Spleen (tissue), 11 donors: ENCODE measurements at regions not wholly inside any gene's neighbourhood (a gene's known extent, or its start where the extent isn't known, plus 50 kb on each side); places are given as distances from the start of the nearest gene placed in this dataset.

Experiments used
- DNase-seq: peaks from one replicate; pipeline ENCODE4 v3.0.0-alpha.2; 2020
- H3K27ac ChIP-seq, 8 donors: fragments of 200-600 bp; sonication (generic) in 7 of 8; 1 replicate in 4 of 8; 2 replicates in 4 of 8; pipeline versions ENCODE4 v1.5.0 to v1.8.0; 2016 to 2021; ENCODE audit warnings: inconsistent platforms in 4 of 8, mild to moderate bottlenecking in 4 of 8, moderate library complexity in 1 of 8
- H3K27me3 ChIP-seq, 7 donors: fragments of 200-600 bp; sonication (generic) in 6 of 7; replicated peaks in 1 of 7; 1 replicate in 4 of 7; 2 replicates in 3 of 7; pipeline versions ENCODE4 v1.5.0 to v1.8.0; 2016 to 2021; ENCODE audit warnings: inconsistent platforms in 3 of 7, mild to moderate bottlenecking in 1 of 7
- H3K36me3 ChIP-seq, 6 donors: fragments of 200-600 bp; sonication (generic) in 5 of 6; 1 replicate in 4 of 6; 2 replicates in 2 of 6; pipeline versions ENCODE4 v1.5.0 to v1.8.0; 2016 to 2021; ENCODE audit warnings: inconsistent platforms in 2 of 6
- H3K4me1 ChIP-seq, 6 donors: fragments of 200-600 bp; sonication (generic) in 5 of 6; 1 replicate in 3 of 6; 2 replicates in 3 of 6; pipeline versions ENCODE4 v1.5.0 to v1.8.0; 2016 to 2021; ENCODE audit warnings: inconsistent platforms in 3 of 6
- H3K4me3 ChIP-seq, 8 donors: fragments of 200-600 bp; sonication (generic) in 7 of 8; 1 replicate in 4 of 8; 2 replicates in 4 of 8; pipeline versions ENCODE4 v1.5.0 to v1.8.0; 2016 to 2021; ENCODE audit warnings: inconsistent platforms in 4 of 8, mild to moderate bottlenecking in 4 of 8, moderate library complexity in 2 of 8
- H3K9me3 ChIP-seq, 8 donors: fragments of 200-600 bp; sonication (generic) in 7 of 8; 1 replicate in 4 of 8; 2 replicates in 4 of 8; pipeline versions ENCODE4 v1.5.0 to v1.8.0; 2016 to 2021; ENCODE audit warnings: inconsistent platforms in 4 of 8
- CTCF ChIP-seq, 11 experiments: fragments of 200-600 bp in 7 of 11; fragments of 450-650 bp in 4 of 11; sonication (generic) in 4 of 11; IDR thresholded peaks in 8 of 11; conservative IDR thresholded peaks in 3 of 11; 1 replicate in 7 of 11; 2 replicates in 4 of 11; pipeline versions ENCODE4 v1.4.0 to v1.8.0; 2016 to 2021; ENCODE audit warnings: antibody characterized with exemption in 11 of 11, inconsistent platforms in 4 of 11, mild to moderate bottlenecking in 1 of 11
- POLR2A ChIP-seq, 3 donors: fragments of 450-650 bp; IDR thresholded peaks; one replicate each; pipeline ENCODE4 v1.5.1; 2017; ENCODE audit warnings: antibody characterized with exemption in 3 of 3, mild to moderate bottlenecking in 1 of 3
- POLR2AphosphoS5 ChIP-seq, 3 donors: sonication (generic); formaldehyde crosslinking; IDR thresholded peaks; one replicate each; pipeline ENCODE4 v1.5.1; 2017; ENCODE audit warnings: antibody characterized with exemption in 3 of 3
- WGBS, 5 donors: extraction: QIAGEN DNeasy Blood & Tissue Kit in 3 of 5; methylation state at CpG; one replicate each; pipeline versions ENCODE4 v1.1.5 to v1.1.7; 2013 to 2018; 5-methylcytosine and 5-hydroxymethylcytosine counted together
- intact Hi-C: fragments of 100-400 bp; cut with DNase I; formaldehyde crosslinking; loops from one replicate; pipeline ENCODE4 v1.15.0; 2023; ENCODE audit warnings: low total_unique reads
- donor health status: healthy with polysubstance abuse.
- donor health status: DM: no; HTN: no; CAD: no; lungs with moderate emphysema.
- donor health status: DM: no; HTN: no; CAD: no.
- donor health status: Bipolar disorder and iron deficiency.
- donor health status: healthy.
- donor health status: DM: no; HTN: no; CAD: no.
- donor health status: DM: yes; HTN: yes; CAD: no.

GRCh38 chr10:9992661-9993060, 1025.0 kb upstream of the CELF2 start:
- intact Hi-C loops, result no loop called here
- TF ChIP-seq POLR2AphosphoS5 (IDR thresholded peaks at IDR 0.05) (no peak), CTCF (IDR thresholded peaks at IDR 0.05 in 8 of 11, conservative IDR thresholded peaks at IDR 0.05 in 3 of 11) (no peak), POLR2A (IDR thresholded peaks at IDR 0.05) (no peak)
- H3K36me3 ChIP-seq, result no peaks in the 10 kb centered on the region
- 65 to 80% (median 68%) methylated on average over 11 of the region's 11 CpGs for WGBS, 5 donors
- H3K4me3 ChIP-seq, result no peak overlapping the region
- DNase-seq, result no peak
- H3K9me3 ChIP-seq, result no peaks in the 10 kb centered on the region
- no peak overlapping the region for H3K27ac ChIP-seq
- H3K4me1 ChIP-seq, result no peaks in the 10 kb centered on the region
- no peaks in the 10 kb centered on the region for H3K27me3 ChIP-seq

GRCh38 chr10:9994131-9994530, 1023.5 kb upstream of the CELF2 start:
- H3K36me3 ChIP-seq, result no peaks in the 10 kb centered on the region
- no peaks in the 10 kb centered on the region for H3K4me1 ChIP-seq
- TF ChIP-seq CTCF (IDR thresholded peaks at IDR 0.05 in 8 of 11, conservative IDR thresholded peaks at IDR 0.05 in 3 of 11) (no peak), POLR2A (IDR thresholded peaks at IDR 0.05) (no peak), POLR2AphosphoS5 (IDR thresholded peaks at IDR 0.05) (no peak)
- DNase-seq, result no peak
- intact Hi-C loops, result no loop called here
- no peak overlapping the region for H3K4me3 ChIP-seq
- H3K9me3 ChIP-seq, result peaks cover 0 to 7% (median 0%) of the 10 kb centered on the region in 8 donors
- WGBS, 5 donors, result 76 to 87% (median 78%) methylated on average over 3 of the region's 3 CpGs
- no peak overlapping the region for H3K27ac ChIP-seq
- no peaks in the 10 kb centered on the region for H3K27me3 ChIP-seq

GRCh38 chr10:9999627-10000026, 1018.0 kb upstream of the CELF2 start:
- Histone ChIP-seq H3K36me3 (no peaks in the 10 kb centered on the region), H3K4me3 (no peak overlapping the region), H3K27me3 (no peaks in the 10 kb centered on the region), H3K27ac (no peak overlapping the region), H3K9me3 (peaks cover 0 to 7% (median 0%) of the 10 kb centered on the region in 8 donors), H3K4me1 (no peaks in the 10 kb centered on the region)
- TF ChIP-seq CTCF (IDR thresholded peaks at IDR 0.05 in 8 of 11, conservative IDR thresholded peaks at IDR 0.05 in 3 of 11), result no peak
- TF ChIP-seq POLR2A (IDR thresholded peaks at IDR 0.05), result no peak
- TF ChIP-seq POLR2AphosphoS5 (IDR thresholded peaks at IDR 0.05), result no peak
- DNase-seq, result no peak
- intact Hi-C loops, result no loop called here
- 80 to 87% (median 82%) methylated on average over 5 of the region's 5 CpGs for WGBS, 5 donors

- DNase-seq, result no peak
- no peaks in the 10 kb centered on the region for H3K4me1 ChIP-seq
- H3K36me3 ChIP-seq, result no peaks in the 10 kb centered on the region
- H3K4me3 ChIP-seq, result no peak overlapping the region
- 79 to 85% (median 79%) methylated on average over 6 of the region's 6 CpGs for WGBS, 5 donors
- intact Hi-C loops, result no loop called here
- H3K9me3 ChIP-seq, result no peaks in the 10 kb centered on the region
- no peaks in the 10 kb centered on the region for H3K27me3 ChIP-seq
- peak overlapping the region in 1 of 8 donors; percentile 39 for H3K27ac ChIP-seq
- TF ChIP-seq POLR2A (IDR thresholded peaks at IDR 0.05) (no peak), CTCF (IDR thresholded peaks at IDR 0.05 in 8 of 11, conservative IDR thresholded peaks at IDR 0.05 in 3 of 11) (no peak), POLR2AphosphoS5 (IDR thresholded peaks at IDR 0.05) (no peak)
Observed at GRCh38 chr10:10007957-10008356, 1009.7 kb upstream of the CELF2 start.
